HG03354 (cell line): ENCODE measurements at regions not wholly inside any gene's neighbourhood (a gene's known extent, or its start where the extent isn't known, plus 50 kb on each side); places are given as distances from the start of the nearest gene placed in this dataset.

ENCODE experiments used
- ATAC-seq: cut with Tn5 transposase; IDR thresholded peaks from one replicate; pipeline ENCODE4 v1.9.1; 2021; ENCODE audit warnings: mild to moderate bottlenecking; ENCODE audit not compliant: unreplicated experiment, poor library complexity, severe bottlenecking

DNA sequence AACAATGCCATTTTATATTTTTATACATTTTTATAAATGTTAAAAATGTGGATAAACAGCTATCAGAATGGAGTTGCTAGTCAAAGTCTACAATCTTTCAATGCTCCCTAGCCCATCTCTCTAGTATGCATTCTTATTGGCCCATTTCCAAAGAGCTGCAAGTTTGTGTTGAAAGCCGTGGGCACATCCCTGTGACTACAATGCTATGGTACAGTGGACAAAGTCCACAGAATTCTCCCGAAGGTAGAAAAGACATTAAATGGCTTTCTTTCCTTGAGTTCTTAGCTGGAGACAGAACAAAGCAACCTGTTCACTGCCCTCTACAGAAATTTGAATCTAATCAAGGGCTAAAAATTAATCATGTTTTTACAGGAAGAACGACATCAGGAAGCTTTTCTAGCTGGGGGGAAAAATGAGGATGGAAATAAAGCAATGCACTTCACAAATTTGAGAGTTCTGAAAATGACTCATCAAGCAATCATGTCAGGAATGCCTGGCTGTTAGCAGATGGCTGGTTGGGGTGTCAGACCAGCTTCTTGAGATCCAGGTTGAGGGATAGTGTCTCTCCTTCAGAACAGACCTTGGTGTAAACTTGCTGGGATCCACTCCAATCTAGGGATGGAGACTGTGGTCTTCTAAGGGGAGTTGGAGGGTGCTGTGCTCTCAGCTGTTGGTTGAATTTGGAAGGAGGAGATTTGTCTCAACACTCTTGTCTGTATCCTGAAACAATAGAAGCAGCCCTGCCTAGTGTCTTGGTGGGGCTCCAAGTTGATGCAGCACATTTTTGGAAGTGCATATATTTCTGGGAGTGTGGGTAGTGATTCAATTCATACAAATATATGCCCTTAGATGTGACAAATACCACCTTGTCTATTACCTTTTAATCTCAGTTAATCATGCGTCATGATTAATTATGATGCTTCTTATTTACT lies 143.4 kb upstream of the PHACTR1 start:
- ATAC-seq = no peak

GRCh38 chr6:12575961-12576360 lies 140.6 kb upstream of the PHACTR1 start:
- ATAC-seq = no peak

GRCh38 chr6:12576389-12576788 lies 140.2 kb upstream of the PHACTR1 start:
- ATAC-seq = no peak

- no peak for ATAC-seq
These were observed 139.3 kb upstream of the PHACTR1 start for GRCh38 chr6:12577124-12577850.

GRCh38 chr6:12578097-12578496 lies 138.5 kb upstream of the PHACTR1 start:
- ATAC-seq = no peak

DNA sequence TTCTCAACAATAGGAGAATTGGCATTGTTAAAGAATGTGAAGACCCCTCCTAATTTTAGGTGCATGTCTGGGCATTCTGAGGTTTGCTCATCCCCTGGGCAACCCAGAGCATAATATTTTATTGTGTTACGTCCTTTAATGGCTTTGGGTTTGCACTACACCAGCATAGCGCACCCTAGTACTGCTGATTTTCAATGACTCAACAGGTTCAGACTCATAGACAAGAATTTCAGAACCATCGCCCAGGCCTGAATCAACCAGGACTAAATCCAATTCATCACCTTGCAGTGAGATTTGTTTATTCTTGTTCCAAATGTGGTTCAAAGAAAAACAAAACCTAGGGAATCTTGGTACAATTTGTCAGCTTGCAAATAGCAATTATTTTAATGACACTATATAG lies 137.8 kb upstream of the PHACTR1 start:
- ATAC-seq = no peak

DNA sequence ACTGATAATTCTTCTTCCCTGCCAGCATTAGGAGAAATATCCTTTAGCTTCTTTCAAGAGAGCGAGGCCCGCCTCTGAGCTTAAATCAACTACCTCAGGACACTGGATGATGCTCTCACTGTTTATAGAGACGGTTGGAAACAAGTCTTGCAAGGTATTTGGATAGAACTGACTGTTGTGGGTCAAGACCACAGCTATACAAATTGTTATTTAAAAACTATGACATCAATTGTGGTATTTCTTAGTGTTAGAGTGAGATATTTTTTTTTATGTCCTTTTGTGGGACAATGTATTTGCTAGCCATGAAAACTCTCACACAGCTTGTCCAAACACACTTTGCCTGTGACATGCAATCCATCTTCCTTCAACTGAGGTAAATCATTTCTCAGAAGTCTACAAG lies 136.3 kb upstream of the PHACTR1 start:
- ATAC-seq = no peak

GRCh38 chr6:12582421-12583110 lies 134.0 kb upstream of the PHACTR1 start:
- ATAC-seq = no peak

GRCh38 chr6:12584631-12585405 lies 131.7 kb upstream of the PHACTR1 start:
- no peak for ATAC-seq

GRCh38 chr6:12585497-12585958 lies 131.0 kb upstream of the PHACTR1 start:
- no peak for ATAC-seq

DNA sequence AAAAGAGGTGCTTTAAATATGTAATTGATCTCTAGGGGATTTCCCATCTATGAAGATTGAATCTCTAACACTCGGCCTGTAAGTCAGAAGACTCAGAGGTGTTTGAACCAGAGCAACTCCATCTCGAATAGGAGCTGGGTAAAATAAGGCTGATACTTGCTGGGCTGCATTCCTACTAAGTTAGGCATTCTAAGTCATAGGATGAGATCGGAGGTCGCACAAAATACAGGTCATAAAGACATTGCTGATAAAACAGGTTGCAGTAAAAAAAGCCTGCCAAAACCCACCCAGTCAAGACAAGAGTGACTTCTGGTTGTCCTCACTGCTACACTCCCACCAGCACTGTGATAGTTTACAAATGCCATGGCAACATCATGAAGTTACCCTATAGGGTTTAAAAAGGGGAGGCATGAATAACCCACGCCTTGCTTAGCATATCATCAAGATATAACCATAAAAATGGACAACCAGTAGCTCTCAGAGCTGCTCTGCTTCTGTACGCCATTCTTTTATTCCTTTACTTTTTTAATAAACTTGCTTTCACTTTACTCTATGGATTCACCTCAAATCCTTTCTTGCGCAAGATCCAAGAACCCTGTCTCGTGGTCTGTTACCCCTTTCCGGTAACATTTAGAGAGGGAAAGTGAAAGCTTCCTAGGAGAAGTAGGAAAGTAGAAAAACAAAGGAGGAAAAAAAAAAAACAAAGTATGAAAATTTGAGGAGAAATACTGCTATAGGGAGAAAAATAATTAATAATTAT lies 129.7 kb upstream of the PHACTR1 start:
- no peak for ATAC-seq

GRCh38 chr6:12590901-12591300 lies 125.7 kb upstream of the PHACTR1 start:
- no peak for ATAC-seq

DNA sequence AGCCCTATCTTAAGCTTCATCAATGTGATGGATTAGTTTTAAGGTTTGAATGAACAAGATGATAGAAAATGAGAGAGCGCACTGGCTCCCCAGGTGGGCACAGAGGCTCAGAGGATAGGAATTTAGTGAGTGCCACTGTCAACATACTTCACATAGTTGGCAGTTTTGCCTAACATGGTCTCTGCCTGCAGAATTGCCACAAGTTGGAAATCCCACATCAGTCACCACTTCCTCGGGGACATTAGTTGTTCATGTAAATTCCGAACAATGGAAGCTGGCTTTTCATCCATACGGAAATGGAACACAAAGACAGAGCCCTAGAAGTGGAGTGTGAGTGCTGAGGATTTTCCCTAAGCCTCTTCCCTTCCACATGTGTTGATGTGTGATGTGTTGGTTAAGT lies 123.9 kb upstream of the PHACTR1 start:
- ATAC-seq = no peak

GRCh38 chr6:12593771-12594529 lies 122.6 kb upstream of the PHACTR1 start:
- no peak for ATAC-seq

DNA sequence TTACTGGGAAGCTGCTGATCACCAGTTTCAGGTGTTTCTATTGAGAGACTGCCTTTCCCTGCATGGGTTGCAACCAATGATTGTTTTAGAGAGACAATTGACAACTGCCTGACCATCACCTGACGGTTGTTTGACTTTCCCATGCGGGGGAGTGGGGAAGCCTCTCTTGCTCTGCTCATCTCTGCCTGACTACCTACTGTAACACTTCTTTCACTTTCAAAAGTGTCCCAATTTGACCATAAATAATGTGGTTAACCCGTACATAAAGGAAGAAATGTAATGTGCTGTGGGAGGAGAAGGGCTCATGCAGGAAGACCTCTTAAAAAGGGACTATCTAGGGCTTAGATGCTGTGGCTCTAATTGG lies 122.1 kb upstream of the PHACTR1 start:
- no peak for ATAC-seq

DNA sequence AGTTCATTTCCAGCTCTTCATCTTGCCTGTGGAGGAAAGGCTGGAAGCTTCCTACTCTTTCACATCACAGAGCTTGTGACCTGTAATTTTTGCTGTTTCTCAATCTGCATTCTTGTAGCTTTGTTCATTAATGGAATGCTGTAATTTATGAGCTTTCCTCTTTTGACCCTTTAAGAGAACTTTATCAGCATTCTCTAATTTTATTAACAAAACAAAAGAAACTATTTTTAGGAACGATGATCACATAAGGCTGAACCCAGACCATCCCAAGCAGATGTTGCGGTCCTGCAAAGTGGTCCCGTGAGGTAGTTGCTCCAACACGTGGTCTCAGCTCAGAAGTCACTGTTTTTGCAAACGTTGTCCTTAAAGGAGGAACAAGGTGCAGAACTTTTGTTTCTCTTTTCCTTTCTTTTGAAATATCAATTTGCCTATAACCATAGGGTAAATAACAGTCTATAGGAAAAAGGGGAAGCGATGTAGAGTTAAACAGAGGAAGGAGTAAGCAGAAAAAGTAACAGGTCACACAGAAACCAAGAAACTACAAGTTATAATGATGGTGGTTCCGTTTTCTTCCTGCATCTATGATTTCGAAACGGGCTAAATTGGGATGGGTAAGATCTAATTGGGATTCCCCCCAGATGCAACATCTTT lies 121.3 kb upstream of the PHACTR1 start:
- ATAC-seq = peak; percentile 77

- ATAC-seq = no peak
These were observed 119.8 kb upstream of the PHACTR1 start for GRCh38 chr6:12596731-12597130.

DNA sequence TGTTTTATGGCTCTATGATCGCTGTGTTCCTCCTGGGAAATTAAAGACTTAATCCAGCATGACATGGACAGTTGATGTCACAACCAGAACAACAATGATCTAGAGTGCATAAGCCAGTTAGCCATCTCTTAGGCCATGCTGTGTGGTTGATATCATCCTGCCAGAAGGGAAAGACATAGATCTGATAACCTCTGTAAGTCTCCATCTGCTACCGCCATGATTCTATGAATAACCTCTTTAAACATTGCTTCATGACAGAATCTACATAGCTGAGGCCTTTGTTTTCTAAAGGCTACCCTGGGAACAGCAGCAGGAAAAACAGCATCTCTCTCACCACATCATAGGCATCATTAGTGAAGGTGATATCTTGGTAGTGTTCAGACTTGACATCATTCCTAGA lies 117.6 kb upstream of the PHACTR1 start:
- no peak for ATAC-seq
